ENCODE measurements at regions not wholly inside any gene's neighbourhood (a gene's known extent, or its start where the extent isn't known, plus 50 kb on each side); places are given as distances from the start of the nearest gene placed in this dataset.

GRCh38 chr12:128204711-128205110, 62.3 kb upstream of the TMEM132C start:
- in situ Hi-C loops (cut with MboI; ENCODE audit: low pct_unique_long_range_greater_than_20kb in 2 of 9, low sequenced_read_pairs in 9 of 9, unreplicated experiment in 9 of 9), result no loop called here
- ATAC-seq (replicated peaks in 6 of 8), result no peak
- Histone ChIP-seq H3K27ac (no peak overlapping the region), H3K4me1 (replicated peaks in 1 of 2) (no peaks in the 10 kb centered on the region), H3K4me3 (no peak overlapping the region)
- 34 to 90% (median 68%) methylated on average over 2 to 5 of the region's 7 CpGs; no CpG with 5 or more reads in 2 of the 10 experiments for WGBS, 10 experiments

- Histone ChIP-seq H3K27ac (no peak overlapping the region), H3K4me3 (no peak overlapping the region), H3K4me1 (replicated peaks in 1 of 2) (no peaks in the 10 kb centered on the region)
- no peak for ATAC-seq (replicated peaks in 6 of 8)
- WGBS, 10 experiments, result 0 to 61% (median 35%) methylated on average over 1 to 3 of the region's 3 CpGs; no CpG with 5 or more reads in 1 of the 10 experiments
- in situ Hi-C loops (cut with MboI; ENCODE audit: low pct_unique_long_range_greater_than_20kb in 2 of 9, low sequenced_read_pairs in 9 of 9, unreplicated experiment in 9 of 9), result no loop called here
Measured at GRCh38 chr12:128205145-128205544, 61.8 kb upstream of the TMEM132C start.

- ATAC-seq (replicated peaks in 6 of 8), result no peak
- Histone ChIP-seq H3K27ac (no peak overlapping the region), H3K4me3 (no peak overlapping the region), H3K4me1 (replicated peaks in 1 of 2) (no peaks in the 10 kb centered on the region)
- WGBS, 10 experiments, result 58 to 98% (median 77%) methylated on average over 2 to 6 of the region's 7 CpGs; no CpG with 5 or more reads in 4 of the 10 experiments
- in situ Hi-C loops (cut with MboI; ENCODE audit: low pct_unique_long_range_greater_than_20kb in 2 of 9, low sequenced_read_pairs in 9 of 9, unreplicated experiment in 9 of 9), result no loop called here
Measured at GRCh38 chr12:128205758-128206157, 61.2 kb upstream of the TMEM132C start.

All from motor neuron (in vitro differentiated cells).